ENCODE measurements at regions not wholly inside any gene's neighbourhood (a gene's known extent, or its start where the extent isn't known, plus 50 kb on each side); places are given as distances from the start of the nearest gene placed in this dataset.

- no peak for TF ChIP-seq POLR2A (IDR thresholded peaks at IDR 0.05)
- TF ChIP-seq CTCF (IDR thresholded peaks at IDR 0.05): no peak
- no peak for TF ChIP-seq EP300 (IDR thresholded peaks at IDR 0.05)
These were observed 119.1 kb downstream of the RPS29 start for GRCh38 chr14:49467091-49467490.

All from ovary (tissue), 3 donors.